ENCODE measurements at regions not wholly inside any gene's neighbourhood (a gene's known extent, or its start where the extent isn't known, plus 50 kb on each side); places are given as distances from the start of the nearest gene placed in this dataset.

DNA sequence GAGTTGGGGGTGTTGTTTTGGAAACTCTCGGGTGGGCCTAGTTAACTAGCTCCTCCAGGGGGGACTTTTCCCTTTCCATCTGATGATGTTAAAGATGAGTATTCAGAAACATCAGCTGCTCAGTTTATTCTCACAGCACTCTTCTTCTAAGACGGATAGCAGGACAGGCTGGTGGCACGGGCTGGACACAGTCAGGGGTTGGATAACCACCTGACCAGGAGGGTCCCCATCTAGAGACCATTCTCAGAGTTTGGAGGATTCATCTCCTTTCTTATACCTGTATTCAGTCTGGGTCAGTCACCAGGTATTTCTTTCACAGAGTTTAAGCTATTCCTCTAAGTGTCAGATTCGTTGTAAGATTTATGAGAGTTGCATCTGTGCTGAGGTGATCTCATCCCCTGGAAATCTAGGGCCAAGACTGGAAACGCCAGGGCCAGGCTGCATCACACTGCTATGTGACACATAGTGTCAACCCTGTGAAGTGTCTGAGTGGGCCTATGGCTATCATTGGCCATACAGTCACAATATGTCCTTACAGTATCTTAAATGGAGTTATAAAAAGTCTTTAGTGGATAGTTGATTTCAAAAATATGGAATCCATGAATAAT is 111.7 kb downstream of the FAM50B start:
- TF ChIP-seq CTCF (IDR thresholded peaks at IDR 0.05) (no peak), POLR2AphosphoS5 (IDR thresholded peaks at IDR 0.05; ENCODE audit: low read depth, low read length) (no peak)

Measured in Panc1 (cell line).